ENCODE measurements at regions not wholly inside any gene's neighbourhood (a gene's known extent, or its start where the extent isn't known, plus 50 kb on each side); places are given as distances from the start of the nearest gene placed in this dataset.
"Not testable (repeated sequence)": the region's sequence is repeated elsewhere in the genome, so short reads cannot be mapped to it uniquely, and the experiment has no call there.

GRCh38 chr5:60469286-60469685 is 230.7 kb downstream of the DEPDC1B start:
- Mint-ChIP-seq H3K9me3 (no peaks in the 10 kb centered on the region), H3K27ac (no peak overlapping the region), H3K27me3 (no peaks in the 10 kb centered on the region), H3K4me1 (no peaks in the 10 kb centered on the region), H3K36me3 (ENCODE audit: low read depth) (no peaks in the 10 kb centered on the region), H3K4me3 (no peak overlapping the region)
- DNase-seq: no peak
- ChIA-PET CTCF (no interaction called here), POLR2A (no interaction called here)

- H3K27ac Mint-ChIP-seq: no peak overlapping the region
- no peaks in the 10 kb centered on the region for H3K4me1 Mint-ChIP-seq
- H3K27me3 Mint-ChIP-seq: peaks cover 2% of the 10 kb centered on the region
- H3K36me3 Mint-ChIP-seq (ENCODE audit: low read depth): no peaks in the 10 kb centered on the region
- DNase-seq: no peak
- POLR2A ChIA-PET: no interaction called here
- H3K9me3 Mint-ChIP-seq: no peaks in the 10 kb centered on the region
- CTCF ChIA-PET: interaction anchor here (0.6 kb wide), 1 partner anchor 498 kb away, joined by 3 read pairs; no protein-coding TSS in a partner anchor
- no peak overlapping the region for H3K4me3 Mint-ChIP-seq
These were observed 236.6 kb downstream of the DEPDC1B start for GRCh38 chr5:60463179-60463868.

- ChIA-PET POLR2A (no interaction called here), CTCF (no interaction called here)
- Mint-ChIP-seq H3K27me3 (peaks cover 2% of the 10 kb centered on the region), H3K4me1 (no peaks in the 10 kb centered on the region), H3K27ac (no peak overlapping the region), H3K36me3 (ENCODE audit: low read depth) (no peaks in the 10 kb centered on the region), H3K4me3 (no peak overlapping the region), H3K9me3 (no peaks in the 10 kb centered on the region)
- DNase-seq: no peak
These were observed 241.3 kb downstream of the DEPDC1B start for GRCh38 chr5:60458666-60459065.

- DNase-seq: no peak
- no peaks in the 10 kb centered on the region for H3K9me3 Mint-ChIP-seq
- no peak overlapping the region for H3K4me3 Mint-ChIP-seq
- CTCF ChIA-PET: no interaction called here
- H3K27me3 Mint-ChIP-seq: peaks cover 2% of the 10 kb centered on the region
- no peaks in the 10 kb centered on the region for H3K4me1 Mint-ChIP-seq
- H3K27ac Mint-ChIP-seq: no peak overlapping the region
- POLR2A ChIA-PET: no interaction called here
- H3K36me3 Mint-ChIP-seq (ENCODE audit: low read depth): no peaks in the 10 kb centered on the region
These were observed 242.7 kb downstream of the DEPDC1B start for GRCh38 chr5:60457233-60457632.

GRCh38 chr5:60455589-60455988 is 244.4 kb downstream of the DEPDC1B start:
- no peak overlapping the region for H3K4me3 Mint-ChIP-seq

GRCh38 chr5:60454277-60454676 is 245.7 kb downstream of the DEPDC1B start:
- H3K9me3 Mint-ChIP-seq; CTCF ChIA-PET; POLR2A ChIA-PET; H3K27me3 Mint-ChIP-seq; H3K27ac Mint-ChIP-seq; H3K4me3 Mint-ChIP-seq; DNase-seq; H3K36me3 Mint-ChIP-seq (ENCODE audit: low read depth); H3K4me1 Mint-ChIP-seq: not testable (repeated sequence)

More at GRCh38 chr5:60455589-60455988, 244.4 kb downstream of the DEPDC1B start:
- H3K4me1 Mint-ChIP-seq: no peaks in the 10 kb centered on the region
- H3K27ac Mint-ChIP-seq: no peak overlapping the region
- peaks cover 2% of the 10 kb centered on the region for H3K27me3 Mint-ChIP-seq
- no peaks in the 10 kb centered on the region for H3K9me3 Mint-ChIP-seq
- ChIA-PET POLR2A (no interaction called here), CTCF (no interaction called here)
- H3K36me3 Mint-ChIP-seq (ENCODE audit: low read depth): no peaks in the 10 kb centered on the region
- no peak for DNase-seq

GRCh38 chr5:60453186-60453976 is 246.6 kb downstream of the DEPDC1B start:
- H3K27ac Mint-ChIP-seq: no peak overlapping the region
- no peaks in the 10 kb centered on the region for H3K9me3 Mint-ChIP-seq
- ChIA-PET CTCF (interaction anchor here (0.6 kb wide), 1 partner anchor 865 kb away, joined by 3 read pairs; no protein-coding TSS in a partner anchor), POLR2A (no interaction called here)
- no peaks in the 10 kb centered on the region for H3K36me3 Mint-ChIP-seq (ENCODE audit: low read depth)
- DNase-seq: no peak
- H3K4me3 Mint-ChIP-seq: no peak overlapping the region
- no peaks in the 10 kb centered on the region for H3K27me3 Mint-ChIP-seq
- no peaks in the 10 kb centered on the region for H3K4me1 Mint-ChIP-seq

GRCh38 chr5:60448600-60448999 is 251.4 kb downstream of the DEPDC1B start:
- Mint-ChIP-seq H3K36me3 (ENCODE audit: low read depth) (no peaks in the 10 kb centered on the region), H3K27me3 (no peaks in the 10 kb centered on the region), H3K27ac (no peak overlapping the region), H3K9me3 (no peaks in the 10 kb centered on the region), H3K4me1 (no peaks in the 10 kb centered on the region), H3K4me3 (no peak overlapping the region)
- DNase-seq: no peak
- CTCF ChIA-PET: no interaction called here
- POLR2A ChIA-PET: no interaction called here

GRCh38 chr5:60447488-60447920 is 252.5 kb downstream of the DEPDC1B start:
- Mint-ChIP-seq H3K36me3 (ENCODE audit: low read depth) (no peaks in the 10 kb centered on the region), H3K9me3 (no peaks in the 10 kb centered on the region), H3K4me3 (no peak overlapping the region), H3K27me3 (no peaks in the 10 kb centered on the region), H3K27ac (no peak overlapping the region), H3K4me1 (no peaks in the 10 kb centered on the region)
- POLR2A ChIA-PET: no interaction called here
- DNase-seq: no peak
- CTCF ChIA-PET: no interaction called here

- CTCF ChIA-PET: no interaction called here
These were observed 253.0 kb downstream of the DEPDC1B start for GRCh38 chr5:60446917-60447316.

GRCh38 chr5:60445921-60446320 is 254.0 kb downstream of the DEPDC1B start:
- Mint-ChIP-seq H3K27me3 (no peaks in the 10 kb centered on the region), H3K36me3 (ENCODE audit: low read depth) (no peaks in the 10 kb centered on the region), H3K27ac (no peak overlapping the region), H3K4me1 (no peaks in the 10 kb centered on the region), H3K4me3 (no peak overlapping the region), H3K9me3 (no peaks in the 10 kb centered on the region)
- no peak for DNase-seq
- ChIA-PET CTCF (no interaction called here), POLR2A (no interaction called here)

More at GRCh38 chr5:60446917-60447316, 253.0 kb downstream of the DEPDC1B start:
- Mint-ChIP-seq H3K9me3 (no peaks in the 10 kb centered on the region), H3K4me3 (no peak overlapping the region), H3K36me3 (ENCODE audit: low read depth) (no peaks in the 10 kb centered on the region), H3K4me1 (no peaks in the 10 kb centered on the region), H3K27ac (no peak overlapping the region), H3K27me3 (no peaks in the 10 kb centered on the region)
- DNase-seq: no peak
- POLR2A ChIA-PET: no interaction called here

GRCh38 chr5:60445427-60445826 is 254.5 kb downstream of the DEPDC1B start:
- POLR2A ChIA-PET: no interaction called here
- CTCF ChIA-PET: no interaction called here
- no peak overlapping the region for H3K4me3 Mint-ChIP-seq

GRCh38 chr5:60444661-60445360 is 255.2 kb downstream of the DEPDC1B start:
- no peak overlapping the region for H3K4me3 Mint-ChIP-seq
- CTCF ChIA-PET: no interaction called here
- H3K27ac Mint-ChIP-seq: no peak overlapping the region
- no peaks in the 10 kb centered on the region for H3K36me3 Mint-ChIP-seq (ENCODE audit: low read depth)
- no peaks in the 10 kb centered on the region for H3K4me1 Mint-ChIP-seq
- no peaks in the 10 kb centered on the region for H3K9me3 Mint-ChIP-seq
- POLR2A ChIA-PET: no interaction called here
- DNase-seq: no peak
- H3K27me3 Mint-ChIP-seq: no peaks in the 10 kb centered on the region

More at GRCh38 chr5:60445427-60445826, 254.5 kb downstream of the DEPDC1B start:
- no peaks in the 10 kb centered on the region for H3K9me3 Mint-ChIP-seq
- no peak overlapping the region for H3K27ac Mint-ChIP-seq
- H3K27me3 Mint-ChIP-seq: no peaks in the 10 kb centered on the region
- H3K4me1 Mint-ChIP-seq: no peaks in the 10 kb centered on the region
- no peaks in the 10 kb centered on the region for H3K36me3 Mint-ChIP-seq (ENCODE audit: low read depth)
- DNase-seq: no peak

All from activated CD4-positive, alpha-beta T cell treated with anti-CD3 and anti-CD28 coated beads, Interleukin-2, amount 10 ng/mL, durations not matched to agents 7 days and 5 days (primary cell).